ENCODE measurements at regions not wholly inside any gene's neighbourhood (a gene's known extent, or its start where the extent isn't known, plus 50 kb on each side); places are given as distances from the start of the nearest gene placed in this dataset.

- no peaks in the 10 kb centered on the region; a peak in 1 of 7 replicates for H3K4me1 ChIP-seq (replicated peaks in 1 of 4; ENCODE audit: control insufficient read depth in 3 of 4, insufficient read depth in 4 of 4, low read length in 3 of 4)
- no peak overlapping the region for H3K23ac ChIP-seq (ENCODE audit: insufficient read length)
- H4K8ac ChIP-seq (ENCODE audit: extremely low read depth, insufficient read depth, low read length), result no peak overlapping the region
- no peak overlapping the region for H3K4ac ChIP-seq (replicated peaks; ENCODE audit: insufficient read length, low read depth, low read length)
- no peak overlapping the region for H3K27ac ChIP-seq (ENCODE audit: low read depth, low read length)
- H4K91ac ChIP-seq (replicated peaks; ENCODE audit: insufficient read length, low read length), result no peak overlapping the region
- no peak overlapping the region for H4K5ac ChIP-seq (ENCODE audit: insufficient read length, low read depth, low read length)
- CTCF ChIA-PET (ENCODE audit: partially characterized antibody), result interaction anchor here (0.6 to 1.9 kb wide), 5 partner anchors 10 to 105 kb away, joined by 3 to 6 read pairs (median 4); no protein-coding TSS in a partner anchor
- H4K20me1 ChIP-seq (replicated peaks in 1 of 2; ENCODE audit: control insufficient read depth in 1 of 2, insufficient read depth in 2 of 2, low read length in 2 of 2), result no peaks in the 10 kb centered on the region
- DNase-seq (ENCODE audit: low read depth in 1 of 2, low spot score in 2 of 2) (no peak), FAIRE-seq (no peak)
- no peak overlapping the region for H2BK15ac ChIP-seq (ENCODE audit: low read length)
- no peak overlapping the region for H3K4me2 ChIP-seq (ENCODE audit: insufficient read depth in 1 of 2, low read depth in 2 of 2, low read length in 2 of 2)
- no peak overlapping the region for H3K4me3 ChIP-seq (ENCODE audit: extremely low read depth in 1 of 4, insufficient read depth in 2 of 4, low read depth in 3 of 4, low read length in 4 of 4)
- no peaks in the 10 kb centered on the region for H3K79me2 ChIP-seq (ENCODE audit: control insufficient read depth in 1 of 2, insufficient read depth in 2 of 2, low read length in 2 of 2)
- no peak overlapping the region for H2AK5ac ChIP-seq (ENCODE audit: low read depth, low read length)
- H3K27me3 ChIP-seq (replicated peaks in 1 of 4; ENCODE audit: control insufficient read depth in 3 of 4, extremely low read depth in 1 of 4, insufficient read depth in 3 of 4, low read length in 3 of 4), result no peaks in the 10 kb centered on the region
- H2BK5ac ChIP-seq (ENCODE audit: low read depth, low read length), result no peak overlapping the region
- no peak overlapping the region for H2BK12ac ChIP-seq (ENCODE audit: low read depth, low read length)
- H2AFZ ChIP-seq (ENCODE audit: low read length), result no peak overlapping the region
- H3K9ac ChIP-seq (replicated peaks in 1 of 4; ENCODE audit: extremely low read depth in 1 of 4, low read depth in 3 of 4, low read length in 3 of 4), result no peak overlapping the region
- no peak overlapping the region for H2BK20ac ChIP-seq (ENCODE audit: low read length)
- H3K18ac ChIP-seq (ENCODE audit: extremely low read depth, low read length), result no peak overlapping the region
- H3K56ac ChIP-seq (replicated peaks; ENCODE audit: insufficient read length, low read depth, low read length), result no peak overlapping the region
- POLR2A ChIA-PET (ENCODE audit: partially characterized antibody), result no interaction called here
- no peaks in the 10 kb centered on the region for H3K79me1 ChIP-seq (ENCODE audit: low read depth, low read length)
- no peaks in the 10 kb centered on the region for H3K23me2 ChIP-seq (ENCODE audit: low read depth, low read length)
- H2BK120ac ChIP-seq (replicated peaks; ENCODE audit: low read depth, low read length), result no peak overlapping the region
- 93% methylated on average over 3 of the region's 3 CpGs; no CpG with 5 or more reads in 1 of the 2 experiments for WGBS, 2 experiments (ENCODE audit: extremely low coverage in 1 of 2, insufficient coverage in 1 of 2, insufficient read length in 1 of 2, insufficient replicate concordance in 2 of 2, low coverage in 1 of 2, low lambda C conversion rate in 2 of 2, missing lambda C conversion rate in 1 of 2)
- no peaks in the 10 kb centered on the region for H3K36me3 ChIP-seq (ENCODE audit: control insufficient read depth in 2 of 4, insufficient read depth in 4 of 4, low read length in 3 of 4)
- no peak overlapping the region for H3K14ac ChIP-seq (ENCODE audit: insufficient read length)
- peaks cover 2 to 8% of the 10 kb centered on the region in 2 experiments; a peak in 1 of 4 replicates for H3K9me3 ChIP-seq (ENCODE audit: insufficient read depth in 2 of 2, low read depth in 1 of 2, low read length in 1 of 2)
- no peak for TF ChIP-seq CBX8 (IDR thresholded peaks at IDR 0.05; ENCODE audit: borderline replicate concordance, low read depth, low read length)
- no peak for TF ChIP-seq RXRA (IDR thresholded peaks at IDR 0.05; ENCODE audit: insufficient read depth, low read depth, low read length)
- no peak for TF ChIP-seq SIRT6 (IDR thresholded peaks at IDR 0.05; ENCODE audit: low read length)
- no peak for TF ChIP-seq USF2 (IDR thresholded peaks at IDR 0.05; ENCODE audit: low read length)
- TF ChIP-seq CTBP2 (IDR thresholded peaks at IDR 0.05; ENCODE audit: borderline replicate concordance, insufficient read depth, insufficient read length, low read length), result no peak
- no peak for TF ChIP-seq CBX5 (IDR thresholded peaks at IDR 0.05; ENCODE audit: low read depth, low read length)
- TF ChIP-seq TAF1 (IDR thresholded peaks at IDR 0.05; ENCODE audit: low read depth, low read length), result no peak
- no peak for TF ChIP-seq ZNF274 (IDR thresholded peaks at IDR 0.05; ENCODE audit: borderline replicate concordance, extremely low read depth, low read length)
- TF ChIP-seq CHD2 (IDR thresholded peaks at IDR 0.05; ENCODE audit: low read length), result no peak
- TF ChIP-seq ATF2 (IDR thresholded peaks at IDR 0.05; ENCODE audit: low read length), result no peak
- TF ChIP-seq NANOG (IDR thresholded peaks at IDR 0.05; ENCODE audit: insufficient read depth, low read depth, low read length, poor library complexity, severe bottlenecking), result no peak
- TF ChIP-seq MAFK (IDR thresholded peaks at IDR 0.05; ENCODE audit: low read depth, low read length), result no peak
Observed at GRCh38 chr5:17064241-17064640, 128.2 kb upstream of the MYO10 start.

Data from H1 (cell line).